Stimulated activated CD8-positive, alpha-beta memory T cell treated with anti-CD3 and anti-CD28 coated beads, Interleukin-4, amount 100 ng/mL, for 24 hours (primary cell): ENCODE measurements at regions not wholly inside any gene's neighbourhood (a gene's known extent, or its start where the extent isn't known, plus 50 kb on each side); places are given as distances from the start of the nearest gene placed in this dataset.
"Not testable (repeated sequence)": the region's sequence is repeated elsewhere in the genome, so short reads cannot be mapped to it uniquely, and the experiment has no call there.

ENCODE experiments used
- DNase-seq: peaks from one replicate; pipeline ENCODE4 v3.0.0-alpha.2; 2020; ENCODE audit warnings: low read depth

DNA sequence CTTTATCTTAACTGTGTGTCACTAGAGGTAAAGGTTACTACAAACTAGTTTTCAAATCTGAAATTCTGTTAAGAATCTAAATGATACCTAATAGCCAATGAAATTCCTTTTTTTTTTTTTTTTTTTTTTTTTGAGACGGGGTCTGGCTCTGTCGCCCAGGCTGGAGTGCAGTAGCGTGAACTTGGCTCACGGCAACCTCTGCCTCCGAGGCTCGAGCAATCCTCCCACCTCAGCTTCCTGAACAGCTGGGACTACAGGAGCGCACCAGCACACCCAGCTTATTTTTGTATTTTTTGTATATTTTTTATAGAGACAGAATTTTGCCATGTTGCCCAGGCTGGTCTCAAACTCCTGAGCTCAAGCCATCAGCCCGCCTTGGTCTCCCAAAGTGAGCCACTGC is 160.3 kb upstream of the NEBL start:
- DNase-seq, result no peak

DNA sequence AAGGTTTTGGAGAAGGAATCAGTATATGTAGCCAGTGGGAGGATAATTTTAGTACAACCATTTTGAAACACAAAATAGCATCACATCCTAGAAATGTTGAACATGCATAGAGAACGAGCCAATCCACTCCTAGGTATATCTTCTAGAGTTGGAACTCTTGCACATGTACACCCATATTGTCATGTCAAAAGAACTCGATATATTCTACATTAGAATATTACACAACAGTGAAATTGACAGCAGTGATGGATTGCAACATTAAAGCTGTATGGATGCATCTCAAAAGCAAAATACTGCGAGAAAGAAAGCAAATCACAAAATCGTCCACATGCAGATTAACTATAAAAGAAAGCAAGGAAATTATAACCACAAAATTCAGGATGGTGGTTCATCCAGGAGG is 159.3 kb upstream of the NEBL start:
- no peak for DNase-seq

DNA sequence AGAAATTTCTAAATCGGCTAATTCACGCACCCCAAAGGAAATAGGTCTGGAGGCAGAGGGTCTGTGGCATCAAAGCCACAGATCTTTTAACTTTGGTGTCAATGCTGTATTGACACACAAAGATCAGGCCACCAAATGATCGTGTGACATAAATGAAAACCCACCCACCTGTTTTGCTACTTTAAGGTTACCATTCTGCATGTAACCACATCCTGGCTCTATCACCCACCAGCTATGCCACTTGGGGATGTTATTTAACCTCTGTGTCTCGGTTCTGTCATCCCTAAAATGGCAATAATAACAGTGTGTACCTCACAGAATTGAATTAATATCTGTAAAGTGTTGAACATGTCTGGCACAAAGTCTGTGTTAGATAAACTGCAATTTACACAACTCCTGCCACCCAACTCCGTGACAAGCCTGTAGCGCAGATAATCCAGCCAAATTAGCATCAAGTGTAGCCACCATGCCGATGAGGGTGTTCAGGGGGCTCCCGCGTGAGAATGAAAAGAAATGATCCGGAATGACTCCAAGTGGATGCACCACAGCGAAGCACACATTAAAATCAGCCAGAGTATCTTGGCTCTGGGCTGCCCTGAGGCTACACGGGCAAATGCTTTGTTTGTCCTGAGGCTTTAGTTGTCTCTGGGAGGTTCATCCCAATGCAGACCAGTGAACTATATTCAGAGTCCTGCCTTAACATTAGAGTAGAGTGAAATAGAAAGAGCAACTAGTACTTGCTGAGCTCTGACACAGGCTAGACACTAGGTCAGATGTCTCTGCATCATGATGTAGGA is 158.4 kb upstream of the NEBL start:
- DNase-seq, result no peak

DNA sequence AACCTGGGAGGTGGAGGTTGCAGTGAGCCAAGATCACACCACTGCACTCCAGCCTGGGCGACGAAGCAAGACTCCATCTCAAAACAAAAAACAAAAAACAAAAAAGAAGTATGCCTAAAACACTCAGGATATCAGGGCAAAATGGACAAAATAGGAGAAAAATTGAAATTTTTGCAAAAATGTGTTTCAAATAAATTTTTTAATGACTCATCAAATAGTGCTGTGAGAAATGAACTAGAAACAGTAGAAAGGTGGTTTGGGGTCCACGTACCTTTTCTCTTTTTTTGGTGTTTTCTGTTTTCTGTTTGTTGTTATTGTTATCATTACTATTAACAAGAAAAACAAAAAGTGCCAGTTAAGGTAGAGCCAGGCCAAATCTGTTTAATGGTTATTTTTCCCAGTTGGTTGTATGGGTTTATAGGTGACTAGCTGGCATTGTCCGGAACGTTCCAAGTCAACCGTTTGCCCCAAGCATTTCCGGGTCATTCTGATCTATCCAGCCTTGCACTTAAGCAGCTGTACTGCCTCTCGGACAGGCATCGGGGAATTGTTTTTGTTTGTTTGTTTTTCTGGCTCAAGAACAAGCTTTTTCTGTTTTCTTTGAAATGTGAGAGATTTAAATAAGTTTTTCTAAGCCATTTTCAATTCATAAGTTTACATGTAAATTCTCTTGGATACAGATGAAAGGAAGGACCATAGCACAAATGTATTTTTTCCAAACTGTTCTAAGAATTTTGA is 157.0 kb upstream of the NEBL start:
- no peak for DNase-seq

DNA sequence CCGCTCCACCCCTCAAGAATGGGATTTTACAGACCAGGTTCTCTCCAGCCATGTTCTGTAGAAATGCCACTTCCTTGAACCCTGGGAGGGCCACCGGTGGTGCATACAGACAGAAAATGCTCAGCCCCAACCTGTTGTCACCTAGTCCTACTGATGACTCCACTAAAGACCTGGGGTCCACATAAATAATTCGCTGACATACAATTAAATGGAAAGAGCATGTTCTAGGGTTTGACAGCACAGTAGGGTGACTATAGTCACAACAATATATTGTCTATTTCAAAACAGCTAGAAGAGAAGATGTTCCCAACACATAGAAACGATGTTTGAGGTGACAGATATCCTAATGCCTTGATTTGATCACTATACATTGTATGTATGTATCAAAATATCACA is 155.6 kb upstream of the NEBL start:
- DNase-seq, result no peak

DNA sequence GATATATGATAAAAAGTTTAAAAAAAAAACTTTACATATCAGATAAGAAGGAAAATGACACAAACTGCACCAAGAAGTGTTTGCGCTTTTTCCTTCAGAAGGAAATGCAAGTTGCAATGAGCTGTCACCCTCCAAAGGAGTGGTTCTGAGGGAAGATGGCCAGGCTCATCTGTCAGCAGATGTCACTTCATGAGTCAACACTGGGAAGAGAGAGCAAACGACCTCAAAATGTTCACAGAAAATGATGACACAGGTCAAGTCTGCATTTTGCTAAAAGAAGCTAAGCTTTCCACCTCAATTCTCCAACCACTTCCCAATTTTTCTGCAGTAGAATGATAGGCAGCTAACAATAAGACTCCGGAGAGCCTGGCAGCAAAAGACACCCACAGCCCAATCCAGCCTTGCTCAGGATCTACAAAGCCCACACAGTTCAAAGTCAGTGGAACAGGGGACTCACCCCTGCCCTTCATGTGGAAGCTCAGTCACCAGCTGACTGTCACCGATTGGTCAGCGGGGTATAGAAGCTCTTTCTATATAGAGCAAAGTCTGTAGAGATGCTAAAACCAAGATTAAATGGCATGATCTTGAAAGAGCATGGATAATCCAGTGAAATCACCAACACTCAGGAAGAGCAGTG is 155.1 kb upstream of the NEBL start:
- no peak for DNase-seq

DNA sequence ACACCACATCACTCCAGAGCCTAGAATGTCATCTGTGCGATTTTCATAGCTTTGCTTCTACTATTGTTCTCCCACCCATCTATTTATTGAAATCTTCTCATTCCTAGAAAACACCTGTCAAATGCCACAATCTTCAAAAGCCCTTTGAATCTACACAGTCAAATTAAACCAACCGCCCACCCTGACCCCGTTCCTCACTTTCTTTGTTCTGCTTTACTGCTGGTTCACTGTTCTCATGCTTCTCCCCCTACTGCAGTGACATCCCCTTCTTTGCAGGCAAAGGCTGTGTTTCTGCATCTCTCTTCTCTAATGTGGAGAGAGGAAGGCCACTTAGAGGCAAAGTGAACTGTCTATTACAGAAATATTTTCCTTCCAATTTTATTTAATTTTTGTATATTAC is 152.4 kb upstream of the NEBL start:
- no peak for DNase-seq

DNA sequence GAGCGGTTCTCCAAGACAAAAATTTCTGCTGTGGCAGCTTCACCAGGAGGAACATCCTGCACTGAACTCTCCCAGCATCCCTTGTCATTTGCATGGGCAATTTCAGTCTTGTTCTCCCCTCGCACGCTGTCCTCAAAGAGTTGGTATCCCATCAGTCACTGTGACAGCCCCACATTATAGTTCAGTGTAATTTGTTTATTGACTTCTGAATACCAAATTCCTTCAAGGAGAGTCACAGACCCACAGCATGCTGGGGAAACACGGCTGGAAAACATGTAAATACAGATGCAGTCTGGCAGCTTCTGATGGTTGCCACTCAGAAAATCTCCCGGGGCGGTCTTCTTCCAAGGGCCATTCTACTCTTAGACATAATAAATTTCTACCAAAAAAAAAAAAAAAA is 151.0 kb upstream of the NEBL start:
- DNase-seq, result no peak

DNA sequence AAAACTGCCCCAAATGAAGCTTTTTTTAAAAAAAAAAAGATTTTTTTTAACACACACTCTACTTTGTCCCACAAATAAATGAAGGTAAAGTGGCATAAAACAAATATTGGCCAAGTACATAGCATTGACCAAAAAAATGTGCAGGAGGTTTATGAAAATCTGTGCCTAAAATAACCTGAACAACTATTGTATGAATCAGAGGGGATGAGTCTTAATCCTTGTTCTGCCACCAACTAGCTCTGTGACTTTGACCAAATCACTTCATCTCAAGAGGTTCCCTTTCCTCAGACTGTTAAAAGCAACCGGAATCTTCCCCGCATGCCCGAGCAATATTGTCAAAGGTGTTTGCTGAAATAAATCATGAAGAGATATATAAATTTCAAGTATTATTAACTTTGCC is 150.4 kb upstream of the NEBL start:
- DNase-seq, result no peak

DNA sequence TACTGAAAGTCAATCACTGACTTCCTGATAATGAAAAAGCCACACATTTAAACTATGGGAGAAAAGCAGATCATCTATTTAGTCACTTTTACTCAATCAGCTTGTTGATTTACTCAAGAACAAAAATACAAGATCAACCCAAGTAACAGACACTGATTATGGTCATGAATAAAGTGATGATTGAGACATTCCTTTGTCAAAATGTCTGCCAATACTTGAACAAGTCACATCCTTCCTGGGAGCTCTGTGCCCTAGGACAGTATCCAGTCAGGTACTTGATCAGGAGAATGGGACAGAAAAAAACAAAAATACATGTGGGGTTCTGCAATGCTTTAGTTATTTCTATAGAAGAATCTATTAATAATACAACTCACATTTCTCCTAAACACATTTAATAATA is 150.0 kb upstream of the NEBL start:
- no peak for DNase-seq

DNA sequence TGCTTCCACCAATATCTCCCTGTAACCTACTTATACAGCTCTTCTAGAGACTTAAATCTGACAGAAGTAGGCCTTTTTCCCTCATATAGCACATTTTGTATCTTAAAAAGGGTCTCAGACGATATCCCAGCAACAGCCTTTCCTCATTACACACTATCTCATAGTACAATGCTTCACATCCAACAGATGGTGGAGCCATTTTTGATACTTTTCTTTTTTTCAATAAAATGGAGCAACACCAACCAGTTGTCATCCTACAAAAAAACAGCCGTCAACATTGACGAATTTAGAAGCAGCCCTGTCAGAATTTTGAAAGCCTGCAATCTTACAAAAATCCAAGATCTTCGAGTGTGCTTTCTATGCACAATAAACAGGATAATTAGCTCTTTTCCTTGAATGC is 145.9 kb upstream of the NEBL start:
- DNase-seq, result no peak

DNA sequence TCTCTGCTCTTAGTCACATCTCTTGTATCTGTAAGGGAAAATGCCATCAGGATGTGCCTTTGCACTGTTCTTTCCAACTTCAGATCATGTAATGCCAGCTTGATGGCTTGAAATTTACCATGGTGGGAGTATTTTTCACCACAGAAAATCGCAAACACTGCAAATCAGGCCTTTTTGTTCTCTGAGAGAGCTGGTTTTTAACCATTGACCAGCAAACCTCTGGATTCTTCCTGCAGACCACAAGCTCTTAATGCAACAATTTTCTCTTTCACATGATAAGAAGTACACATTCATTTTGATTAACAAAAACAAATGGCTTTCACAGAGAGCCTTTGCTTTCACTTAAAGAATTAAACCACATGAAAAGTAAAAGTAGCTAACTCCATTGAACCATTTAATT is 145.4 kb upstream of the NEBL start:
- no peak for DNase-seq

DNA sequence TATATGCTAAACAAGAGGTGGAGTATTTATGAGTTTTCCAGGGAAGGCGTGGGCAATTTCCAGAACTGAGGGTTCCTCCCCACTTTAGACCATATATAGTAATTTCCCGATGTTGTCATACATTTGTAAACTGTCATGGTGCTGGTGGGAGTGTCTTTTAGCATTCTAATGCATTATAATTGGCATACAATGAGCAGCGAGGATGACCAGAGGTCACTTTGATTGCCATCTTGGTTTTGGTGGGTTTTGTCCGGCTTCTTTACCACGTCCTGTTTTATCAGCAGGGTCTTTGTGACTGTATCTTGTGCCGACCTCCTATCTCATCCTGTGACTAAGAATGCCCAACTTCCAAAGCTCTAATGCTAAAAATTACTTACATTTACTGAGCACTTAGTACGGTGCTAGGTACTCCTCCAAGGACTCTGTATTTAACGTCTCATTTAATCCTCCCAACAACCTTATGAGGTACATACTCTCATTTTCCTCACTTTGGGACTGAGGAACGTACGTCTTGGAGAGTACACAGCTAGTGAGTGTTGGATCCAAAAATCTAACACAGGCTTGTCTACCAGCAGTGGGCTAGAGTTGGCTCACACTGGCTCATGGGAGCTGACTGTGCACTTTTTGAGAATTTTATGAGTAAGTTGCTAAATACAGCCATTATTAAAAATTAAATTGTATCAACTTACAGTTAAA is 144.8 kb upstream of the NEBL start:
- no peak for DNase-seq

DNA sequence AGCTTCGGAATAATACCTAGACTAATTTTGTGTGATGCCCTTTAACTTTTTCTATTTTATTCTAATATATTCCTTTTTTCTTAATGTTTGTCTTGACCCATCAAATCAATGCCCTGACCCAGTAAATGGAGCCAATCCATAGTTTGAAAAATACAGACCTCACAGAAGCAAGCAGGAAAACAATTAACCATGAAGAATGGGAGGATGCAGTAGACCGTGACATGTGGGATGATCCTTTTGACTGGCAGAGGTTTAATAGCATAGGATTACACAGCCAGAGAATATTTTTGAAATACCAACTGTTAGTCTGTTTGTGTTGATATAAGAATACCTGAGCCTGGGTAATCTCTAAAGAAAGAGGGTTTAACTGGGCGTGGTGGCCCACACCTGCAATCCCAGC is 142.6 kb upstream of the NEBL start:
- DNase-seq, result no peak

DNA sequence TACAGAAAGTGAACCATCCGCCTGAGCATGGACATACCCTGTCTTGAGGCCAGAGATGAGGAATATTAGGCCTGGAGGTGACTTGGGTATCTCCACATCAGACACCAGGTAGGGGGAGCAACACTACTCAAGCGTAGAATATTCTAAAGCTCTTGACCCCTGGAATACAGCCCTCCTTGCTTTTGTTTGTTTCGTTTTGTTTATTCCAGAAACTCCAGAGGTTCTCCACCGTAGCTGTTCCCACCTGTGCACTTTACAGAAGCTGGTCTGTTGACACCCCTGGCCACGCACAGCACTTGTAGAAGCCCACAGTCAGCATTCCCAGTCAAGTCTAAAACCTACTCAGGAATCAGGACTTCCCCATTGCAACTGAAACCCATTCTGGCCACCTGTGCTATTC is 139.6 kb upstream of the NEBL start:
- DNase-seq, result no peak

DNA sequence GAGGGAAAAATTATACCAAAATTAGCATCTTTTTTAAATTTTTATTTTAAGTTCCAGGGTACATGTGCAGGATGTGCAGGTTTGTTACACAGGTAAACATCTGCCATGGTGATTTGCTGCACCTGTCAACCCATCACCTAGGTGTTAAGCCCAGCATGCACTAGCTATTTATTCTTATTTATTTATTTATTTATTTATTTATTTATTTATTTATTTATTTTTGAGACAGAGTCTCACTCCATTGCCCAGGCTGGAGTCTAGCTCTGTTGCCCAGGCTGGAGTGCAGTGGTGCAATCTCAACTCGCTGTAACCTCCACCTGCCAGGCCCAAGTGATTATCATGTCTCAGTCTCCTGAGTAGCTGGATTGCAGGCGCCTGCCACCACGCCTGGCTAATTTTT is 137.7 kb upstream of the NEBL start:
- DNase-seq, result not testable (repeated sequence)

DNA sequence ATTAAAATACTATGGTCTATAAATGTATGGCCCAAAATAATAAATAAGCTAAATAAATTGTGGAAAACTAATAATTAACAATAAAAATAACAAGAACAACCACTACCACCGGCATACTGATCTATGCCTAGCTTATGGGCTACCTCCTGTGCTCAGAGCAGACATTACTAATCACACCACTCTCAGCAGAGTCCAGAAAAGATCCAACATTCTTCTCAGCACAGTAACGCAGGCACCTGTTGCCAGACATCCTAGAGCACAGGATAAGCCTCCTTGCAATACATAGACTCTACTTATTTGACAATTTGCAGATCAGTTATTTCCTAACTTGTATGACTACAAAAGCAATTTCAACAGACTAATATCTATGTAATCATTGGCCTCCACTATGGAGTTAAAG is 137.1 kb upstream of the NEBL start:
- DNase-seq, result no peak

DNA sequence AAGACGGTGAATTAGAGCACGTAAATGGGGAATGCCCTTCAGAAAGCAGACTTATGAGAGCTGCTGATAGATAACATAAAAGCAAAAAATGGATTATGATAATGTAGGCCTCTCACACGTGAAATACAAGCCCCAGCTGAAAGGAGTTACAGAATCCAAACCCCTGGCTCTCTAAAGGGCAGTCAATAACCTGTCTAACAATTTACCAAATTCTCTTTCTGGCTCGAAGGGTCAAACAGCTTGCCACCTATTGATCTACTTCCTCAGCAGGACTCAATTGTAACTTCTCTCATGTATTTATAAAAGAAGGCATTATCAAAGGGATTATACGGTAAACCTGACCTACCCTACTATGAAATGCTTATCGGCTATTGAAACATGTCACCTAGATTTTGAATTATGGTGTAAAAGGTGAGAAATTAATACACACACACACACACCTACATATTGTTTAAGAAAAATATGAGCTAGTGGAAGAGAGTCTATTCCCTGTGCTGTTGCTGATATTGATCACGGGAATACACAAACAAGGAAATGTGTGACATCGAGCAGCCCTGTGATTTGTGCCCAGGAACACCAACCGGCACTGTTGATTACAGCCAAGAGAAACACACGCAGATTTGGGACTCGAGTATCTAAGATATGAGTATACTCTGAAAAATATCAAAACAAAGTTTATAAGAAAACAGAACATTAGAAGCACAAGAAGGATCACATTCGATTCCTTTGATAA is 135.6 kb upstream of the NEBL start:
- DNase-seq, result no peak

DNA sequence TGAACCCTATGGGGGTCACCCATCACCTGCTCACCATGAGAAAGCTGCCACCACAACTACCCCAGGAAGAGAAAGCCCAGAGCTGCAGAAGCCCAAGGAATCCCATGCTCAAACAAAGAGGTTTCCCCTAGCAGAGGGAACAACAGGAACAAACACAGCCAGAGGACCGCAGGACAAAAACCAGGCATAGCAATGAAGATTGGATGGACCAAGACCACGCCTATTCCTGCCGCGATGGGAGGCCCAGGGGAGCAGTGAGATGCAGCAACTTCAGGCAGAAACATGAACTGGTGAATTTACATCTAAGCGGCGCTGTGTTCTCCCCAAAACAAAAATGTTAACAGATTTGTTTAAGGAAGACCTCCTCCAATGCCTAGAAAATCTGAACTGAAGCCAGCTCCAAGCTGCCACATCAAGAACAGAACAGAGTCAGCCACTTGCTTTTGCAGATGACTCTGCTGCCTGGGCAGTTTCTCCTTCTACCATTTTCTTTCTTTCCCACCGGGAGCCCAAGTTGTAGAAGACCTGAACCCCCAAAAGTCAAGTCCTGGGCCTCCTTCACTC is 134.2 kb upstream of the NEBL start:
- no peak for DNase-seq

DNA sequence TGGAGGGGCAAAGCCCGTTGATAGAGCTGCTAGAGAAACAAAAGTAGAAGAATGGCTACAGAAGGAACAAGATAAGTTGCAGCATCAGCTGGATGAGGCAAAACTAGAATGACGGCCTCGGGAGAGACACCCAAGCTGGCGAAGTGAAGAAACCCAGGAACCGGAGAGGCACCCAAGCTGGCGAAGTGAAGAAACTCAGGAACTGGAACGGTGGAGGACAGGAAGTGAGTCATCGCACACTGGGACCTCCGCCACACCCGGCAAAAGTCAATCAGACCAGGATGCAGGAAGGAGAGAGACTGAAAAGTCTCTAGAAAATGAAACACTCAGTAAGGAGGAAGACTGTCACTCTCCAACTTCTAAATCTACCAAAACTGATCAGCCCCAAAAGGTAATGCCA is 133.0 kb upstream of the NEBL start:
- DNase-seq, result no peak

DNA sequence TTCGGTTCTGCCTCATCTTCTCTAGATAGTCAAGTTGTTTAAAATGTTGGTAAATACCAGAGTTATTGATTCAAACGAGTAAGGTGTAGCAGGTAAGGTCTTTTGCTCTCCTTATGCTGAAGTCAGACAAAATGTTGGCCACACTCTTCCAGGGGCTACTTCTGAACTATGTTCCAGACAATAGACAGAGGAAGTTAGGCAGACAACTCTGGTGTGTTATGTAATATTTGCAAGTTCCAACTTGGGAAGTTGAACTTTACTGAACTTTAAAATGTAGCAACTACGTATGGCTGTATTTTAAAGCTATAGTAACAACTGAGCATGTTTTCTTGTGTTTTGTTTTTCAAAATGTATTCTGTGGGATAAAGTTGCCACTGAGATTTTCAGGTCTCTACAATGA is 125.7 kb upstream of the NEBL start:
- no peak for DNase-seq
